Brain microvascular endothelial cell (primary cell): ENCODE measurements at regions not wholly inside any gene's neighbourhood (a gene's known extent, or its start where the extent isn't known, plus 50 kb on each side); places are given as distances from the start of the nearest gene placed in this dataset.

Source experiments
- DNase-seq: peaks from one replicate; pipeline ENCODE4 v3.0.0-alpha.2; 2020
- H3K27ac ChIP-seq: fragments of 250-450 bp; sonication (Bioruptor Pico); 2 replicates; pipeline ENCODE4 v1.5.1; 2020; ENCODE audit warnings: mild to moderate bottlenecking, moderate library complexity
- H3K27me3 ChIP-seq: fragments of 250-450 bp; sonication (Bioruptor Pico); replicated peaks from 2 replicates; pipeline ENCODE4 v1.5.1; 2020; ENCODE audit warnings: mild to moderate bottlenecking
- H3K36me3 ChIP-seq: fragments of 250-450 bp; sonication (Bioruptor Pico); replicated peaks from 2 replicates; pipeline ENCODE4 v1.5.1; 2020; ENCODE audit warnings: mild to moderate bottlenecking
- H3K4me3 ChIP-seq: 2 replicates; pipeline ENCODE4 v1.5.1; 2011; ENCODE audit warnings: low read depth, mild to moderate bottlenecking, control low read depth, low read length, moderate library complexity
- in situ Hi-C: cut with HindIII; loops from 2 replicates; pipeline ENCODE4 v1.10.0; 2017; ENCODE audit warnings: low sequenced_read_pairs, low pct_ligation_motif_present
- TF ChIP-seq, protein P1 (sequence below): IDR thresholded peaks from 2 replicates; pipeline ENCODE4 v1.5.1; 2011; ENCODE audit warnings: low read depth, mild to moderate bottlenecking, moderate library complexity, low read length, control low read depth, inconsistent platforms; ENCODE audit errors: missing control alignments

GRCh38 chr15:79657722-79658121, 225.6 kb downstream of the MINAR1 start:
- in situ Hi-C loops, result no loop called here

DNA sequence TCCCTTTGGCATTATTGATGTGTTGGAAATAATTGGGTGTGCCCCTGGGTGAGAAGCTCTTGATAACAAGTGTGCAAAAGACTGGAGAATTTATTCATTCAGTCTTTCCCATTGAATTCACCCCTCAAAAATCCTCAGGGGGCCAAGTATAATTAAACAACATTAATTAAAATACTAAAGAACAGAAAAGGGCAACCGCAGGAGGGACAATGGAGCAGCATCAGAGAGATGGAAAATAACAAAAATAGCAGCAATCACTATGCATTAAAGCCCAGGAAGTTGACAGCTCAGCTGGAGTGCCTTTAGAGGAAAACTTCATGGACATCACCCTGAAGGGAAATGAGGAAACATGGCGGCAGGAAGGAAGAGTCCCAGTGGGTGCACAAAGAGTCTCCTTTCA, 227.6 kb downstream of the MINAR1 start:
- no peak for DNase-seq
- in situ Hi-C loops, result no loop called here
- Histone ChIP-seq H3K36me3 (no peaks in the 10 kb centered on the region), H3K27ac (no peak overlapping the region), H3K4me3 (no peak overlapping the region), H3K27me3 (no peaks in the 10 kb centered on the region)
- TF ChIP-seq, protein P1, sequence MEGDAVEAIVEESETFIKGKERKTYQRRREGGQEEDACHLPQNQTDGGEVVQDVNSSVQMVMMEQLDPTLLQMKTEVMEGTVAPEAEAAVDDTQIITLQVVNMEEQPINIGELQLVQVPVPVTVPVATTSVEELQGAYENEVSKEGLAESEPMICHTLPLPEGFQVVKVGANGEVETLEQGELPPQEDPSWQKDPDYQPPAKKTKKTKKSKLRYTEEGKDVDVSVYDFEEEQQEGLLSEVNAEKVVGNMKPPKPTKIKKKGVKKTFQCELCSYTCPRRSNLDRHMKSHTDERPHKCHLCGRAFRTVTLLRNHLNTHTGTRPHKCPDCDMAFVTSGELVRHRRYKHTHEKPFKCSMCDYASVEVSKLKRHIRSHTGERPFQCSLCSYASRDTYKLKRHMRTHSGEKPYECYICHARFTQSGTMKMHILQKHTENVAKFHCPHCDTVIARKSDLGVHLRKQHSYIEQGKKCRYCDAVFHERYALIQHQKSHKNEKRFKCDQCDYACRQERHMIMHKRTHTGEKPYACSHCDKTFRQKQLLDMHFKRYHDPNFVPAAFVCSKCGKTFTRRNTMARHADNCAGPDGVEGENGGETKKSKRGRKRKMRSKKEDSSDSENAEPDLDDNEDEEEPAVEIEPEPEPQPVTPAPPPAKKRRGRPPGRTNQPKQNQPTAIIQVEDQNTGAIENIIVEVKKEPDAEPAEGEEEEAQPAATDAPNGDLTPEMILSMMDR, result no peak

More at GRCh38 chr15:79657722-79658121, 225.6 kb downstream of the MINAR1 start:
- Histone ChIP-seq H3K27ac (no peak overlapping the region), H3K4me3 (no peak overlapping the region), H3K27me3 (no peaks in the 10 kb centered on the region), H3K36me3 (no peaks in the 10 kb centered on the region)
- no peak for DNase-seq
- TF ChIP-seq, protein P1, result no peak

- no peaks in the 10 kb centered on the region for H3K36me3 ChIP-seq
- in situ Hi-C loops, result no loop called here
- no peaks in the 10 kb centered on the region for H3K27me3 ChIP-seq
- no peak overlapping the region for H3K27ac ChIP-seq
- TF ChIP-seq, protein P1, result no peak
- no peak for DNase-seq
- no peak overlapping the region for H3K4me3 ChIP-seq
Measured at GRCh38 chr15:79661411-79661810, 229.3 kb downstream of the MINAR1 start.

DNA sequence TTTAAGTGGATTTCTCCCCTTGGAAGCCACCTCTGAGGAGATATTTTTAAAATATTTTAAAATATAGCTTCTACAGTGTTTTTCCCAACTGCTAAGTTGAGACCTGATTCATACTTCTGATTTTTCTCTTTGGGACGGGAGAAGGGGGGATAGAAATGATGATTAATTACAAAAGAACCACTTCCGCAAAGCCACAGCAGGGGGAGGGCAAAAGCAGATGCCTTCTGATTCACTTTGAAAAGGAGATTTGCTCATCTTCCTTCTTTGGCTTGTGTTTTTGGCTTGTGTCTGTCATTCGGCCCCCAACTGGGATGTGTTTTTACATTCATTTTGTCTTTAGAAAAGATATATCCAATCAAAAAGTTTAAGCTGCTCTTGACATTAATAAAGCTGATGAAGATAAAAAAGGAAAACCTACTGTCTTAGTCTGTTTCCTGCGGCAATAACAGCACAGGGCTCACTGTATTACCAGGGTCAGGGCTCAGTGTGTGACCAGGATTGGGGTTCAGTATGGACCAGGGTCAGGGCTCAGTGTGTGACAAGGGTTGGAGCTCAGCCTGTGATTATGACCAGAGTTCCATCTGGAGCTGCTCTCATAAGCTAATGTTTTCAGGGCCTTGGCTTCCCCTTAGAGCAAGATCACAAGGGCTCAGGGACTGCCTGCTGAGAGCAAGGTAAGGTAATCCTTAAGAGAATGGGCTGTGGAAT, 223.2 kb downstream of the MTHFS start:
- Histone ChIP-seq H3K4me3 (no peak overlapping the region), H3K27ac (peak overlapping the region; percentile 66), H3K36me3 (no peaks in the 10 kb centered on the region), H3K27me3 (no peaks in the 10 kb centered on the region)
- in situ Hi-C loops, result no loop called here
- DNase-seq, result peak; percentile 82
- TF ChIP-seq, protein P1, result peak; percentile 6

GRCh38 chr15:79674124-79674465, 222.7 kb downstream of the MTHFS start:
- TF ChIP-seq, protein P1, result no peak
- no peak for DNase-seq
- Histone ChIP-seq H3K27ac (peak overlapping the region; percentile 54), H3K4me3 (no peak overlapping the region), H3K36me3 (no peaks in the 10 kb centered on the region), H3K27me3 (no peaks in the 10 kb centered on the region)
- in situ Hi-C loops, result no loop called here

- no peak overlapping the region for H3K4me3 ChIP-seq
- no peak overlapping the region for H3K27ac ChIP-seq
- H3K36me3 ChIP-seq, result no peaks in the 10 kb centered on the region
- in situ Hi-C loops, result no loop called here
- TF ChIP-seq, protein P1, result peak; percentile 51
- DNase-seq, result no peak
- H3K27me3 ChIP-seq, result no peaks in the 10 kb centered on the region
Measured at GRCh38 chr15:79675982-79676381, 220.8 kb downstream of the MTHFS start.
